ENCODE measurements at regions not wholly inside any gene's neighbourhood (a gene's known extent, or its start where the extent isn't known, plus 50 kb on each side); places are given as distances from the start of the nearest gene placed in this dataset.

DNA sequence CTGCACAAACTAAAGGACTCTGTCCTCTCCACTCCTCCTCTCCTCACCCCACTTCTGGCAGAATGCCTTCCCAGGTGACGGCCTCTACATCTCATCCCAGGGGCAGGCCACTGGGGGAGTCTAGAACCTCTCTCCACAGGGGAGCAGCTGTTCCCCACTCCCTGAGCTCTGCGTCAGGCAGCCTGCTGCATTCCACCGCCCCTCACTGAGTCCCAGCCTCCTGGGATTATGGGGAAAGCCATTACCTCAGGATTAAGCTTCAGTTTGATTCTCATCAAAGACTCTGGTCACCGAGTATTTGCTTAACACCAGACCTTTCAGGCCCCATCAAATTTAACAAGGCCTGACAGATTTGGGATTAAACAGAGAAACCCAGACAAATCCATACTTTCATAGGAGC, 405.9 kb downstream of the NXPE2 start:
- no peak for DNase-seq

- no peak for DNase-seq
Observed at GRCh38 chr11:115085461-115086210, 407.3 kb downstream of the NXPE2 start.

DNA sequence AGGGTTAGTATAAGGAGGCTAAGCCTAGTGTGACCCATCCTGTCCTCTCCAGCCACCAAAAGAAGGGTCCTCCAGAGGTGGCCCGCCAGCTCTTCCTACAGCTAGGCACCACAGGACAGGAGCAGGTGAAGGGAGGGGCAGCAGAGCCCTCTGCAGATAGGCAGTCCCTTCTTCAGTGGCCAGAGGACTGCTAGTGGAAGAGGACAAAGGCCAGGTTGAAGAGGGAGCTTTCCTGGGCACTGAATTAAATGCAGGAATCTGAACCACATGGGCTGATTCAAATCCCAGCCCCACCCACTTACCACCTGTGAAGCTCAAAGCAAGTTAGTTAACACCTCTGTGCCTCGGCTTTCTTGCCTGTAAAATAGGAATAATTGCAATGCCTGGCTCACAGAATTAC, 409.5 kb downstream of the NXPE2 start:
- DNase-seq: no peak

DNA sequence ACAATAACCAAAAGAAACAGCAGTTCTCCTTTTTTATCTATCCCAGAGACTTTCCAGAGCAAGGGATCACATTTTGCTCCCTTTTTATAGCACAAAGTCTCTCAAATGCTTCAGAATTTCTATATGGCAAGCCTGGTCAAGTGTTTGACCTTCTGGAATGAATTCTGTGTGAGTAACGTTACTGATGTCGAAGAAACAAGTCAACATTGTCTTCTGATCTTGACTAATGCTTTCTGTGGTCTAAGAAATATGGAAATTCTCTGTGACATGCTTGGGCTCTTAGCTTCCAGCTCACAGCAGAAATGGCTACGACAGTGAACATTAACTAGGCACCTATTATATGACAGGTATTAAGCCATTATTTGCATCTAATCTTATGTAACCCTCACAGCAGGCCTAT, 411.7 kb downstream of the CADM1 start:
- no peak for DNase-seq

- DNase-seq: no peak
Observed at GRCh38 chr11:115097796-115098408, 406.3 kb downstream of the CADM1 start.

- DNase-seq: no peak
Observed at GRCh38 chr11:115100706-115101105, 403.5 kb downstream of the CADM1 start.

- no peak for DNase-seq
Observed at GRCh38 chr11:115103921-115104320, 400.3 kb downstream of the CADM1 start.

DNA sequence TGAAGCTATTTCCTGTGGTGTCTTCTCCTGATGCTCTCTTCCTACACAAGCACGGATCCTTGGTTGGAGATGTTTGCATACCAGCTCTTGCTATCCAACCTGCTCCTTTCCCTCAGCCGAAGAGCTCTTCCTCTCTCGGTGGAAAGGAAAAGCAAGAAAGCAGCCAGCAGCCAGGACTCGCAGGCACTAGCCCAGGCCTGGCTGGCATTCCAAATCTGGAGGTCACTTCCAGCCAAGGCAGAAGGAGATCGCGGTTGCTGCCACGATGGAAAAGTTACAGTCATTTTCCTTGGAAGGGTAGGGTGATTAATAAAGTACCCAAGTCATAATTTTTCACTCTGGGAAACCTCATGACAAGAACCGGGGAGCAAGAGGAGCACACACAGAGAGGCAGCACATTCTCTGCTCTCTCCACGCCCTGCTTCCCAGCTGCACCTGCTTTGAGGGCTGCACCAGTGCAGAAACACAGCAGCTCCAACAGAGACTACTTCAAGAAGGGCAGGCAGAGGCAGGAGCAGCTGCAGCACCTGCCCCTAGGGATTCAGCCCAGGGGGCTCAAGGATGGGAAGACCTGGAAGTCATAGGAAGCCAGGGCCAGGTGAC, 399.3 kb downstream of the CADM1 start:
- no peak for DNase-seq

GRCh38 chr11:115111066-115111465, 393.1 kb downstream of the CADM1 start:
- no peak for DNase-seq

DNA sequence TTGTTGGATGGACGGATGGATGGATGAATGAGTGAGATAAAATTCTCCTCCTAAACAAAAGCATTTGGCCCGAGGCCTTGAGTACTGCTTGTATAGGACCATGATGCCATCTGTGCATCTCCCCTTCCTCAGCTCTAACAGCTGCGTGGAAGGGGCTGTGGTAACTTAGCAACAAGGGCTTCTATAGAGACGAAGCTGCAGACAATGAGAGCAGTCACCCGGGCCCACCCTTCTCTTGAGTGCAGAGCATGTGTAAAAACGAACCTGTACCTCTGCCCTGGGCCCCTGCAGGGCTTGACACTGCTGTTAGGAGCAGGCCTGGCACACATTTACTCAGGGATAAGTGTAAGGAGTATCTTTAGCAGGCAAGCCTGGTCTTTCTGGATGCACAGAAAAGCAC, 391.5 kb downstream of the CADM1 start:
- no peak for DNase-seq

DNA sequence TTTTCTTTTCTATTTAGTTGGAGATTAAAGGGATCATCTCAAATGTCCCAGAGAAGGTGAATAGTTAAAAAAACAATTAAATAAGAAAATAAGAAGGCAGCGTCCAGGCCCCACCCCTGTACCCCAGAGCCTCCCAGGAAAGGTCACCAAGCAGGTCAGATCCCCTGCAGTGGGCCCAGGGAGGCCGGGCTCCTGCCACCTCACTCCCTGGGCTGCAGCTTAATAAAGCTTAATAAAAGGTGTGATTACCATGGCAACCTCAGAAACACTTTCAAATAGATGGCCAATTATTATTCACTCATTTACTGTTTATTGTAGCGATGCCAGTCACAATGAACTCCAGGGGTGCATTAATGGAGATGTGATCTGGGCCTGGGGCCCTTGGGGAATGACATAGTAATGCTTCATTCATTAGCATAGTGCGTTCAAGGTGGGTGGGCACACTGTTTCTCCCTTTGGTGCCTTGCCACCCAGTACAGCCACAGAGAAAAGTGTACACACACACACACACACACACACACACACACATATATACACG, 386.2 kb downstream of the CADM1 start:
- no peak for DNase-seq

- DNase-seq: no peak
Observed at GRCh38 chr11:115119146-115119545, 385.1 kb downstream of the CADM1 start.

Measured in CD4-positive, alpha-beta T cell treated with Interleukin-6 for 4 hours (primary cell).